Liver (tissue), 8 donors: ENCODE measurements at regions not wholly inside any gene's neighbourhood (a gene's known extent, or its start where the extent isn't known, plus 50 kb on each side); places are given as distances from the start of the nearest gene placed in this dataset.

Source experiments
- DNase-seq: peaks from one replicate; pipeline ENCODE4 v3.0.0-alpha.2; 2017; ENCODE audit warnings: low spot score
- H3K27ac ChIP-seq, 2 donors: one replicate each; pipeline ENCODE4 v1.7.0; 2013; ENCODE audit warnings: inconsistent platforms in 2 of 2, low read length in 2 of 2, control low read depth in 1 of 2, low read depth in 1 of 2, mild to moderate bottlenecking in 1 of 2
- H3K27me3 ChIP-seq, 4 donors: one replicate each; pipeline versions ENCODE4 v1.6.1 to v1.7.0; 2013; ENCODE audit warnings: low read length in 3 of 4, inconsistent platforms in 1 of 4, mild to moderate bottlenecking in 1 of 4, moderate library complexity in 1 of 4; ENCODE audit not compliant: control insufficient read depth in 4 of 4, insufficient read depth in 4 of 4
- H3K36me3 ChIP-seq, 4 donors: one replicate each; pipeline versions ENCODE4 v1.6.1 to v1.7.0; 2013; ENCODE audit warnings: low read length in 3 of 4, mild to moderate bottlenecking in 3 of 4, low read depth in 1 of 4, moderate library complexity in 1 of 4; ENCODE audit not compliant: control insufficient read depth in 4 of 4, insufficient read depth in 3 of 4
- H3K4me1 ChIP-seq, 4 donors: one replicate each; pipeline versions ENCODE4 v1.6.1 to v1.7.0; 2013; ENCODE audit warnings: low read length in 3 of 4, mild to moderate bottlenecking in 3 of 4, moderate library complexity in 1 of 4; ENCODE audit not compliant: control insufficient read depth in 4 of 4, insufficient read depth in 4 of 4
- H3K4me3 ChIP-seq, 3 donors: one replicate each; pipeline versions ENCODE4 v1.6.1 to v1.7.0; 2013; ENCODE audit warnings: low read length in 3 of 3, control low read depth in 1 of 3, low read depth in 1 of 3, mild to moderate bottlenecking in 1 of 3
- H3K9ac ChIP-seq, 2 donors: one replicate each; pipeline ENCODE4 v1.7.0; 2013; ENCODE audit warnings: low read length in 2 of 2, mild to moderate bottlenecking in 2 of 2, moderate library complexity in 2 of 2, control low read depth in 1 of 2, low read depth in 1 of 2
- H3K9me3 ChIP-seq, 4 donors: one replicate each; pipeline versions ENCODE4 v1.6.1 to v1.7.0; 2013; ENCODE audit warnings: low read length in 3 of 4; ENCODE audit not compliant: control insufficient read depth in 4 of 4
- ATF3 ChIP-seq: IDR thresholded peaks from 2 replicates; pipeline ENCODE4 v1.6.1; 2016; ENCODE audit warnings: antibody characterized with exemption
- CTCF ChIP-seq: fragments of 150-350 bp; IDR thresholded peaks from 2 replicates; pipeline ENCODE4 v1.5.1; 2017; ENCODE audit warnings: improper control_type of control experiment, low read depth, low read length; ENCODE audit not compliant: missing input control
- FOXA1 ChIP-seq: IDR thresholded peaks from 2 replicates; pipeline ENCODE4 v1.6.1; 2016; ENCODE audit warnings: antibody characterized with exemption
- FOXA2 ChIP-seq: IDR thresholded peaks from 2 replicates; pipeline ENCODE4 v1.6.1; 2016; ENCODE audit warnings: antibody characterized with exemption
- GABPA ChIP-seq, 2 donors: IDR thresholded peaks in 1 of 2; conservative IDR thresholded peaks in 1 of 2; 2 replicates each; pipeline ENCODE4 v1.6.1; 2016; ENCODE audit warnings: antibody characterized with exemption in 2 of 2, mild to moderate bottlenecking in 1 of 2, moderate library complexity in 1 of 2
- HNF4A ChIP-seq, 2 donors: conservative IDR thresholded peaks; 2 replicates each; pipeline ENCODE4 v1.6.1; 2016; ENCODE audit warnings: antibody characterized with exemption in 2 of 2, mild to moderate bottlenecking in 2 of 2
- HNF4G ChIP-seq: IDR thresholded peaks from 2 replicates; pipeline ENCODE4 v1.6.1; 2016; ENCODE audit warnings: antibody characterized with exemption
- JUND ChIP-seq, 2 donors: IDR thresholded peaks; 2 replicates each; pipeline ENCODE4 v1.6.1; 2016; ENCODE audit warnings: antibody characterized with exemption in 2 of 2
- MAX ChIP-seq: IDR thresholded peaks from 2 replicates; pipeline ENCODE4 v1.6.1; 2016; ENCODE audit warnings: antibody characterized with exemption
- NR2F2 ChIP-seq: IDR thresholded peaks from 2 replicates; pipeline ENCODE4 v1.6.1; 2016; ENCODE audit warnings: antibody characterized with exemption
- RAD21 ChIP-seq, 2 donors: IDR thresholded peaks; 2 replicates each; pipeline ENCODE4 v1.6.1; 2016; ENCODE audit warnings: antibody characterized with exemption in 2 of 2, mild to moderate bottlenecking in 2 of 2
- REST ChIP-seq: IDR thresholded peaks from 2 replicates; pipeline ENCODE4 v1.6.1; 2016; ENCODE audit warnings: antibody characterized with exemption, mild to moderate bottlenecking
- RXRA ChIP-seq, 2 donors: IDR thresholded peaks; 2 replicates each; pipeline ENCODE4 v1.6.1; 2017 to 2018; ENCODE audit warnings: antibody characterized with exemption in 2 of 2, mild to moderate bottlenecking in 1 of 2
- SP1 ChIP-seq: IDR thresholded peaks from 2 replicates; pipeline ENCODE4 v1.6.1; 2018; ENCODE audit warnings: antibody characterized with exemption, mild to moderate bottlenecking
- YY1 ChIP-seq: IDR thresholded peaks from 2 replicates; pipeline ENCODE4 v1.6.1; 2016; ENCODE audit warnings: antibody characterized with exemption, mild to moderate bottlenecking
- ZBTB33 ChIP-seq: IDR thresholded peaks from 2 replicates; pipeline ENCODE4 v1.6.1; 2016; ENCODE audit warnings: antibody characterized with exemption
- WGBS: extraction: QIAGEN DNeasy Blood & Tissue Kit; methylation state at CpG from one replicate; pipeline ENCODE4 v1.1.7; 2013; 5-methylcytosine and 5-hydroxymethylcytosine counted together
- donor health status: healthy.
- donor health status: healthy.
- donor health status: healthy.
- donor health status: healthy.
- donor health status: healthy.

- no peak for TF ChIP-seq REST
- no peak for TF ChIP-seq JUND (IDR thresholded peaks at IDR 0.05)
- no peak for TF ChIP-seq FOXA2
- TF ChIP-seq RXRA (IDR thresholded peaks at IDR 0.05): no peak
- TF ChIP-seq HNF4G: no peak
- TF ChIP-seq HNF4A (conservative IDR thresholded peaks at IDR 0.05): no peak
- TF ChIP-seq ATF3: no peak
- TF ChIP-seq YY1: no peak
- no peak for TF ChIP-seq SP1
Measured at GRCh38 chr4:29390921-29391320, 1329.2 kb upstream of the PCDH7 start (continued).

GRCh38 chr4:29405116-29405515 is 1315.1 kb upstream of the PCDH7 start:
- Histone ChIP-seq H3K9ac (no peak overlapping the region), H3K9me3 (no peaks in the 10 kb centered on the region), H3K36me3 (no peaks in the 10 kb centered on the region), H3K4me3 (no peak overlapping the region), H3K4me1 (no peaks in the 10 kb centered on the region), H3K27me3 (peaks cover 0 to 2% (median 0%) of the 10 kb centered on the region in 4 donors), H3K27ac (no peak overlapping the region)
- WGBS: 48% methylated on average over 3 of the region's 3 CpGs
- TF ChIP-seq RXRA (IDR thresholded peaks at IDR 0.05) (no peak), CTCF (no peak)
- DNase-seq: no peak

- no peaks in the 10 kb centered on the region for H3K27me3 ChIP-seq
- no peak for DNase-seq
- no peak overlapping the region for H3K27ac ChIP-seq
- H3K9ac ChIP-seq: no peak overlapping the region
- WGBS: 70% methylated on average over 3 of the region's 3 CpGs
- no peaks in the 10 kb centered on the region for H3K9me3 ChIP-seq
- no peak overlapping the region for H3K4me3 ChIP-seq
- no peaks in the 10 kb centered on the region for H3K4me1 ChIP-seq
- no peaks in the 10 kb centered on the region for H3K36me3 ChIP-seq
- no peak for TF ChIP-seq NR2F2
- no peak for TF ChIP-seq SP1
- no peak for TF ChIP-seq REST
- TF ChIP-seq RAD21 (IDR thresholded peaks at IDR 0.05): no peak
- no peak for TF ChIP-seq FOXA2
- TF ChIP-seq CTCF: no peak
- TF ChIP-seq MAX: no peak
- no peak for TF ChIP-seq YY1
- no peak for TF ChIP-seq FOXA1
- TF ChIP-seq HNF4G: no peak
- TF ChIP-seq RXRA (IDR thresholded peaks at IDR 0.05): no peak
- no peak for TF ChIP-seq JUND (IDR thresholded peaks at IDR 0.05)
- TF ChIP-seq GABPA (IDR thresholded peaks at IDR 0.05 in 1 of 2, conservative IDR thresholded peaks at IDR 0.05 in 1 of 2): no peak
- TF ChIP-seq ZBTB33: no peak
Measured at GRCh38 chr4:29415771-29416170, 1304.4 kb upstream of the PCDH7 start.
